SH-SY5Y (cell line): ENCODE measurements at regions not wholly inside any gene's neighbourhood (a gene's known extent, or its start where the extent isn't known, plus 50 kb on each side); places are given as distances from the start of the nearest gene placed in this dataset.

Experiments used
- GATA2 ChIP-seq: IDR thresholded peaks from 2 replicates; pipeline ENCODE4 v1.6.1; 2011; ENCODE audit warnings: mild to moderate bottlenecking, low read depth, low read length
- GATA3 ChIP-seq: IDR thresholded peaks from 2 replicates; pipeline ENCODE4 v1.6.1; 2011; ENCODE audit warnings: low read depth, mild to moderate bottlenecking, low read length, moderate library complexity

GRCh38 chr16:26457095-26457494 lies 609.6 kb upstream of the C16orf82 start:
- TF ChIP-seq GATA2 = no peak
- TF ChIP-seq GATA3 = no peak
